HCT116 (cell line): ENCODE measurements at regions not wholly inside any gene's neighbourhood (a gene's known extent, or its start where the extent isn't known, plus 50 kb on each side); places are given as distances from the start of the nearest gene placed in this dataset.

ENCODE experiments used
- ATAC-seq: fragments of 200-7000 bp; cut with Tn5 transposase; 2 replicates; pipeline ENCODE4 v1.9.1; 2020; ENCODE audit warnings: mild to moderate bottlenecking, moderate library complexity
- BruUV-seq: library from RNA; stranded (reverse); fragments of 400-500 nt; replicated peaks from 2 replicates; lab custom pipeline; 2021; lab: Mats Ljungman, UMichigan
- CTCF ChIA-PET: fragments of 300-600 bp; sonication (Branson Sonifier 250); formaldehyde crosslinking; loops from one replicate; lab custom pipeline; 2021; ENCODE audit warnings: antibody characterized with exemption; lab: Charles Lee
- POLR2A ChIA-PET: fragments of 300-600, 350-600 bp; sonication (Branson Sonifier 250); formaldehyde crosslinking; loops from one replicate; lab custom pipeline; 2021; ENCODE audit warnings: antibody characterized with exemption; lab: Charles Lee
- RAD21 ChIA-PET, 2 experiments: fragments of 300-600 bp; sonication (Branson Sonifier 250); formaldehyde crosslinking; loops; one replicate each; lab custom pipeline; 2023; ENCODE audit warnings: low total read pairs in 2 of 2; ENCODE audit not compliant: uncharacterized antibody in 2 of 2, unreplicated experiment in 2 of 2, low non-redundant PET in 1 of 2; lab: Charles Lee
- DNase-seq: peaks from one replicate; pipeline ENCODE4 v3.0.0-alpha.2; 2010; ENCODE audit warnings: low read depth, low spot score
- H2AFZ ChIP-seq: fragments of 200-600 bp; shearing (Covaris generic), sonication (generic); 2 replicates; pipeline ENCODE4 v1.6.1; 2017; ENCODE audit warnings: low read depth, mixed run types, mixed read lengths, antibody characterized with exemption, low read length; ENCODE audit not compliant: poor library complexity, severe bottlenecking
- H3K27ac ChIP-seq: 2 replicates; pipeline ENCODE4 v1.5.1; 2012; ENCODE audit warnings: low read depth, low read length
- H3K27me3 ChIP-seq: fragments of 200-600 bp; sonication (generic); 2 replicates; pipeline ENCODE4 v1.6.1; 2016; ENCODE audit warnings: mixed run types, low read length, mixed read lengths; ENCODE audit not compliant: insufficient read depth
- H3K36me3 ChIP-seq, 2 experiments: fragments of 200-500 bp in 1 of 2; fragments of 200-600 bp in 1 of 2; sonication (Bioruptor generic) in 1 of 2; sonication (generic) in 1 of 2; 2 replicates each; pipeline versions ENCODE4 v1.5.1 to v1.6.1; 2014 to 2016; ENCODE audit warnings: low read length in 2 of 2, inconsistent platforms in 1 of 2, mixed read lengths in 1 of 2, mixed run types in 1 of 2; ENCODE audit not compliant: insufficient read depth in 2 of 2, control insufficient read depth in 1 of 2
- H3K4me1 ChIP-seq, 2 experiments: fragments of 200-600 bp in 1 of 2; sonication (generic) in 1 of 2; 2 replicates each; pipeline versions ENCODE4 v1.5.1 to v1.6.1; 2012 to 2017; ENCODE audit warnings: low read length in 2 of 2, inconsistent platforms in 1 of 2, mild to moderate bottlenecking in 1 of 2, mixed read lengths in 1 of 2, mixed run types in 1 of 2, moderate library complexity in 1 of 2; ENCODE audit not compliant: insufficient read depth in 2 of 2, control insufficient read depth in 1 of 2
- H3K4me2 ChIP-seq: fragments of 200-600 bp; sonication (generic); 2 replicates; pipeline ENCODE4 v1.6.1; 2017; ENCODE audit warnings: mixed run types, low read length, mixed read lengths
- H3K4me3 ChIP-seq, 2 experiments: fragments of 200-600 bp in 1 of 2; sonication (generic) in 1 of 2; replicated peaks in 1 of 2; 2 replicates each; pipeline ENCODE4 v1.5.1; 2011 to 2016; ENCODE audit warnings: low read length in 2 of 2, control low read depth in 1 of 2, low read depth in 1 of 2, mild to moderate bottlenecking in 1 of 2, mixed read lengths in 1 of 2, mixed run types in 1 of 2
- H3K79me2 ChIP-seq: fragments of 200-600 bp; sonication (generic); 2 replicates; pipeline ENCODE4 v1.6.1; 2017; ENCODE audit warnings: mild to moderate bottlenecking, mixed run types, low read length, moderate library complexity, mixed read lengths; ENCODE audit not compliant: insufficient read depth
- H3K9ac ChIP-seq: fragments of 200-600 bp; sonication (generic); 2 replicates; pipeline ENCODE4 v1.6.1; 2016; ENCODE audit warnings: low read length, mixed read lengths
- H3K9me2 ChIP-seq: fragments of 200-600 bp; sonication (generic), shearing (Covaris generic); 2 replicates; pipeline ENCODE4 v1.6.1; 2017; ENCODE audit warnings: mixed run types, mild to moderate bottlenecking, moderate library complexity; ENCODE audit not compliant: insufficient read depth
- H3K9me3 ChIP-seq, 2 experiments: fragments of 200-500 bp in 1 of 2; fragments of 200-600 bp in 1 of 2; sonication (Bioruptor generic) in 1 of 2; sonication (generic) in 1 of 2; 2 replicates each; pipeline ENCODE4 v1.6.1; 2014 to 2017; ENCODE audit warnings: low read length in 2 of 2, mixed read lengths in 2 of 2, inconsistent platforms in 1 of 2, low read depth in 1 of 2, mild to moderate bottlenecking in 1 of 2, mixed run types in 1 of 2, moderate library complexity in 1 of 2; ENCODE audit not compliant: control insufficient read depth in 1 of 2, insufficient read depth in 1 of 2
- H4K20me1 ChIP-seq: fragments of 200-600 bp; sonication (generic), shearing (Covaris generic); 2 replicates; pipeline ENCODE4 v1.6.1; 2017; ENCODE audit warnings: mixed run types, mild to moderate bottlenecking, moderate library complexity; ENCODE audit not compliant: insufficient read depth
- EGR1 ChIP-seq: IDR thresholded peaks from 2 replicates; pipeline ENCODE4 v1.6.1; 2012; ENCODE audit warnings: low read depth
- EZH2 ChIP-seq: fragments of 200-600 bp; sonication (generic); IDR thresholded peaks from 2 replicates; pipeline ENCODE4 v1.6.1; 2017; ENCODE audit warnings: antibody characterized with exemption, mixed run types
- JUND ChIP-seq: IDR thresholded peaks from 2 replicates; pipeline ENCODE4 v1.6.1; 2012
- POLR2AphosphoS5 ChIP-seq: IDR thresholded peaks from 2 replicates; pipeline ENCODE4 v1.6.1; 2011; ENCODE audit warnings: mild to moderate bottlenecking, low read depth, low read length, moderate library complexity
- REST ChIP-seq: IDR thresholded peaks from 2 replicates; pipeline ENCODE4 v1.6.1; 2012; ENCODE audit warnings: low read depth
- SIN3A ChIP-seq: IDR thresholded peaks from 2 replicates; pipeline ENCODE4 v1.6.1; 2012; ENCODE audit warnings: low read depth
- YY1 ChIP-seq: IDR thresholded peaks from 2 replicates; pipeline ENCODE4 v1.6.1; 2011; ENCODE audit warnings: low read length, low read depth, moderate library complexity, mild to moderate bottlenecking; ENCODE audit not compliant: insufficient replicate concordance; ENCODE audit errors: extremely low read depth
- ZBTB33 ChIP-seq: IDR thresholded peaks from 2 replicates; pipeline ENCODE4 v1.6.1; 2011; ENCODE audit warnings: mild to moderate bottlenecking, low read length, moderate library complexity; ENCODE audit not compliant: insufficient replicate concordance; ENCODE audit errors: extremely low read depth
- intact Hi-C: fragments of 100-400 bp; cut with micrococcal nuclease; formaldehyde crosslinking; loops from 2 replicates; pipeline ENCODE4 v1.10.0; 2022
- TF ChIP-seq, protein P1 (sequence below): IDR thresholded peaks from 2 replicates; pipeline ENCODE4 v1.6.1; 2012

GRCh38 chr14:62101673-62102348, 339.6 kb downstream of the SNAPC1 start:
- DNase-seq (no peak), ATAC-seq (no peak)
- Histone ChIP-seq H4K20me1 (no peaks in the 10 kb centered on the region), H3K9me3 (no peaks in the 10 kb centered on the region), H3K27ac (no peak overlapping the region), H3K79me2 (no peaks in the 10 kb centered on the region), H3K4me2 (no peak overlapping the region), H3K27me3 (peaks cover 21% of the 10 kb centered on the region), H3K9ac (no peak overlapping the region), H3K9me2 (no peaks in the 10 kb centered on the region), H3K4me1 (no peaks in the 10 kb centered on the region), H2AFZ (no peak overlapping the region), H3K36me3 (no peaks in the 10 kb centered on the region), H3K4me3 (no peak overlapping the region)
- ChIA-PET RAD21 (no interaction called here), CTCF (no interaction called here), POLR2A (no interaction called here)
- no TSS peak for BruUV-seq
- TF ChIP-seq YY1 = no peak
- intact Hi-C loops = no loop called here

DNA sequence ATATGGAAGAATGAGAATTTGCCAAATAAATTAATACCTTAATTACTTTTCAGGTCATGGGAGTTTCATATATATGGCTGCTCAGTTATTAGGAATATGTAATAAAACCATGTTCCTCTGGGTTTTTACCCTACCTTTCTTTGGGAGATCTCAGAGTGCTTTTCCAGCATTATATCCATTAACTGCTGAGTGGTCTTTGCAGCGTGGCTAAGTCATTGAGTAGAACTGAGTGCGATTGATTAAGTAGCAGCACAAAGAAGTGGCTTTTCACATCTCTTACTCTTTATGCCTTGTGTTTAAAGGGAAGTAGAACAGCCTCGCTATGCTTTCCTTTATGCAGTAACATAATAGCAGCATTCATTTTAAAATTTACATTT, 340.1 kb downstream of the SNAPC1 start:
- no TSS peak for BruUV-seq
- no peak overlapping the region for H3K27ac ChIP-seq
- H3K9me3 ChIP-seq = no peaks in the 10 kb centered on the region
- peaks cover 21% of the 10 kb centered on the region for H3K27me3 ChIP-seq
- H3K4me2 ChIP-seq = no peak overlapping the region
- no peak overlapping the region for H2AFZ ChIP-seq
- POLR2A ChIA-PET = no interaction called here
- H3K4me1 ChIP-seq = no peaks in the 10 kb centered on the region
- no peaks in the 10 kb centered on the region for H3K36me3 ChIP-seq
- intact Hi-C loops = no loop called here
- TF ChIP-seq ZBTB33 = no peak
- no peak for TF ChIP-seq EZH2
- TF ChIP-seq YY1 = no peak
- no peak for TF ChIP-seq SIN3A
- TF ChIP-seq, protein P1, sequence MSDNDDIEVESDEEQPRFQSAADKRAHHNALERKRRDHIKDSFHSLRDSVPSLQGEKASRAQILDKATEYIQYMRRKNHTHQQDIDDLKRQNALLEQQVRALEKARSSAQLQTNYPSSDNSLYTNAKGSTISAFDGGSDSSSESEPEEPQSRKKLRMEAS = no peak
- no peak for TF ChIP-seq JUND
- TF ChIP-seq POLR2AphosphoS5 = no peak
- TF ChIP-seq EGR1 = no peak
- no peak for TF ChIP-seq REST
- DNase-seq (no peak), ATAC-seq (no peak)
- RAD21 ChIA-PET = no interaction called here
- H3K4me3 ChIP-seq = no peak overlapping the region
- H3K79me2 ChIP-seq = no peaks in the 10 kb centered on the region
- no peak overlapping the region for H3K9ac ChIP-seq
- H4K20me1 ChIP-seq = no peaks in the 10 kb centered on the region
- CTCF ChIA-PET = no interaction called here
- H3K9me2 ChIP-seq = no peaks in the 10 kb centered on the region
